CD4-positive, alpha-beta T cell (primary cell): ENCODE measurements at regions not wholly inside any gene's neighbourhood (a gene's known extent, or its start where the extent isn't known, plus 50 kb on each side); places are given as distances from the start of the nearest gene placed in this dataset.

Source experiments
- ATAC-seq: fragments of 200-7000 bp; cut with Tn5 transposase; one replicate; pipeline ENCODE4 v1.10.0; 2022; ENCODE audit warnings: mild to moderate bottlenecking; ENCODE audit not compliant: poor library complexity
- CTCF ChIA-PET: fragments of 350-600 bp; sonication (Branson Sonifier 250); formaldehyde crosslinking; loops from one replicate; lab custom pipeline; 2021; ENCODE audit warnings: antibody characterized with exemption, inconsistent platforms; lab: Charles Lee
- POLR2A ChIA-PET: fragments of 350-600 bp; sonication (Branson Sonifier 250); formaldehyde crosslinking; loops from one replicate; lab custom pipeline; 2021; ENCODE audit warnings: antibody characterized with exemption, inconsistent platforms; lab: Charles Lee
- DNase-seq, 14 experiments: peaks; one replicate each; pipeline ENCODE4 v3.0.0-alpha.2; 2013 to 2020; ENCODE audit warnings: mixed read lengths in 2 of 14
- H3K27ac ChIP-seq, 2 donors: one replicate each; pipeline versions ENCODE4 v1.5.1 to v1.7.0; 2013; ENCODE audit warnings: low read length in 2 of 2, low read depth in 1 of 2, mild to moderate bottlenecking in 1 of 2
- H3K27me3 ChIP-seq, 2 experiments: 1 replicate in 1 of 2; 2 replicates in 1 of 2; pipeline versions ENCODE4 v1.6.1 to v1.7.0; 2013; ENCODE audit warnings: low read length in 2 of 2, control low read depth in 1 of 2, mild to moderate bottlenecking in 1 of 2, moderate library complexity in 1 of 2; ENCODE audit not compliant: insufficient read depth in 2 of 2, control insufficient read depth in 1 of 2
- H3K36me3 ChIP-seq: one replicate; pipeline ENCODE4 v1.6.1; 2013; ENCODE audit warnings: low read length, control low read depth; ENCODE audit not compliant: insufficient read depth
- H3K4me1 ChIP-seq: one replicate; pipeline ENCODE4 v1.6.1; 2013; ENCODE audit warnings: low read length, control low read depth; ENCODE audit not compliant: insufficient read depth
- H3K4me3 ChIP-seq: one replicate; pipeline ENCODE4 v1.5.1; 2013; ENCODE audit warnings: mild to moderate bottlenecking, low read length, moderate library complexity
- H3K9me3 ChIP-seq, 2 experiments: 1 replicate in 1 of 2; 2 replicates in 1 of 2; pipeline versions ENCODE4 v1.6.1 to v1.7.0; 2013; ENCODE audit warnings: low read length in 2 of 2, mild to moderate bottlenecking in 2 of 2, control low read depth in 1 of 2, moderate library complexity in 1 of 2; ENCODE audit not compliant: control insufficient read depth in 1 of 2, insufficient read depth in 1 of 2
- H3K27ac Mint-ChIP-seq: one replicate; pipeline ENCODE4 v1.8.0; 2020; ENCODE audit warnings: mixed read lengths
- H3K27me3 Mint-ChIP-seq: one replicate; pipeline ENCODE4 v1.8.0; 2021; ENCODE audit warnings: mixed read lengths
- H3K36me3 Mint-ChIP-seq: one replicate; pipeline ENCODE4 v1.8.0; 2021; ENCODE audit warnings: low read depth, mixed read lengths
- H3K4me1 Mint-ChIP-seq: one replicate; pipeline ENCODE4 v1.8.0; 2021; ENCODE audit warnings: low read depth, mixed read lengths
- H3K4me3 Mint-ChIP-seq: one replicate; pipeline ENCODE4 v1.8.0; 2020; ENCODE audit warnings: mild to moderate bottlenecking, mixed read lengths
- H3K9me3 Mint-ChIP-seq: one replicate; pipeline ENCODE4 v1.8.0; 2020; ENCODE audit warnings: mixed read lengths
- CTCF ChIP-seq: fragments of 200-600 bp; IDR thresholded peaks from one replicate; pipeline ENCODE4 v1.8.0; 2022; ENCODE audit warnings: antibody characterized with exemption, mild to moderate bottlenecking
- intact Hi-C, 2 experiments: fragments of 100-400 bp; cut with DNase I in 1 of 2; cut with micrococcal nuclease in 1 of 2; formaldehyde crosslinking; loops; one replicate each; pipeline versions ENCODE4 v1.15.1 to v1.9.0; 2023 to 2025; cut with DNase I, micrococcal nuclease

GRCh38 chr5:89917112-89917511, 492.4 kb downstream of the CETN3 start:
- Mint-ChIP-seq H3K36me3 (no peaks in the 10 kb centered on the region), H3K4me3 (no peak overlapping the region), H3K9me3 (no peaks in the 10 kb centered on the region), H3K27ac (no peak overlapping the region), H3K27me3 (no peaks in the 10 kb centered on the region), H3K4me1 (no peaks in the 10 kb centered on the region)
- intact Hi-C loops, result no loop called here
- H3K36me3 ChIP-seq, result no peaks in the 10 kb centered on the region
- no peak for ATAC-seq
- no peak for TF ChIP-seq CTCF
- H3K9me3 ChIP-seq, result no peaks in the 10 kb centered on the region
- ChIA-PET POLR2A (no interaction called here), CTCF (no interaction called here)
- H3K4me3 ChIP-seq, result no peak overlapping the region
- H3K27me3 ChIP-seq, result no peaks in the 10 kb centered on the region
- no peaks in the 10 kb centered on the region for H3K4me1 ChIP-seq
- DNase-seq, result no peak
- H3K27ac ChIP-seq, result no peak overlapping the region

- H3K9me3 Mint-ChIP-seq, result no peaks in the 10 kb centered on the region
- no peak overlapping the region for H3K27ac ChIP-seq
- ATAC-seq, result no peak
- H3K4me1 ChIP-seq, result no peaks in the 10 kb centered on the region
- no peaks in the 10 kb centered on the region for H3K27me3 ChIP-seq
- intact Hi-C loops, result no loop called here
- no peaks in the 10 kb centered on the region for H3K4me1 Mint-ChIP-seq
- CTCF ChIA-PET, result no interaction called here
- H3K27ac Mint-ChIP-seq, result no peak overlapping the region
- no peak overlapping the region for H3K4me3 ChIP-seq
- H3K4me3 Mint-ChIP-seq, result no peak overlapping the region
- no peaks in the 10 kb centered on the region for H3K27me3 Mint-ChIP-seq
- H3K36me3 ChIP-seq, result no peaks in the 10 kb centered on the region
- DNase-seq, result no peak
- H3K36me3 Mint-ChIP-seq, result no peaks in the 10 kb centered on the region
- no peaks in the 10 kb centered on the region for H3K9me3 ChIP-seq
- TF ChIP-seq CTCF, result no peak
- POLR2A ChIA-PET, result no interaction called here
Observed at GRCh38 chr5:89916131-89916530, 493.4 kb downstream of the CETN3 start.

- intact Hi-C loops, result no loop called here
- no peak overlapping the region for H3K27ac ChIP-seq
- no peaks in the 10 kb centered on the region for H3K36me3 ChIP-seq
- no peaks in the 10 kb centered on the region for H3K27me3 ChIP-seq
- H3K9me3 Mint-ChIP-seq, result peaks cover 9% of the 10 kb centered on the region
- H3K36me3 Mint-ChIP-seq, result no peaks in the 10 kb centered on the region
- DNase-seq (no peak), ATAC-seq (no peak)
- ChIA-PET POLR2A (no interaction called here), CTCF (no interaction called here)
- H3K27ac Mint-ChIP-seq, result no peak overlapping the region
- H3K4me1 ChIP-seq, result no peaks in the 10 kb centered on the region
- no peaks in the 10 kb centered on the region for H3K4me1 Mint-ChIP-seq
- H3K9me3 ChIP-seq, result no peaks in the 10 kb centered on the region
- H3K4me3 ChIP-seq, result no peak overlapping the region
- no peak overlapping the region for H3K4me3 Mint-ChIP-seq
- no peak for TF ChIP-seq CTCF
- no peaks in the 10 kb centered on the region for H3K27me3 Mint-ChIP-seq
Observed at GRCh38 chr5:89908876-89909275, 500.7 kb downstream of the CETN3 start.
